G401.6 (cell line): ENCODE measurements at regions not wholly inside any gene's neighbourhood (a gene's known extent, or its start where the extent isn't known, plus 50 kb on each side); places are given as distances from the start of the nearest gene placed in this dataset.

Experiments used
- FAIRE-seq: peaks from 2 replicates; lab custom pipeline; 2012; peaks lifted over from hg19 to GRCh38; lab: Jason Lieb, UNC

- no peak for FAIRE-seq
Measured at GRCh38 chr4:125440814-125441213, 126.1 kb downstream of the FAT4 start.

GRCh38 chr4:125444166-125444565, 129.4 kb downstream of the FAT4 start:
- no peak for FAIRE-seq

GRCh38 chr4:125445525-125445924, 130.8 kb downstream of the FAT4 start:
- no peak for FAIRE-seq

GRCh38 chr4:125447551-125448290, 133.0 kb downstream of the FAT4 start:
- FAIRE-seq: no peak

GRCh38 chr4:125456075-125456474, 141.3 kb downstream of the FAT4 start:
- FAIRE-seq: no peak

- no peak for FAIRE-seq
Measured at GRCh38 chr4:125459531-125459930, 144.8 kb downstream of the FAT4 start.

- FAIRE-seq: no peak
Measured at GRCh38 chr4:125461676-125462363, 147.1 kb downstream of the FAT4 start.

GRCh38 chr4:125464146-125464545, 149.4 kb downstream of the FAT4 start:
- FAIRE-seq: no peak

- no peak for FAIRE-seq
Measured at GRCh38 chr4:125481334-125482045, 166.7 kb downstream of the FAT4 start.

- FAIRE-seq: no peak
Measured at GRCh38 chr4:125482822-125483221, 168.1 kb downstream of the FAT4 start.

- no peak for FAIRE-seq
Measured at GRCh38 chr4:125483278-125483677, 168.5 kb downstream of the FAT4 start.

GRCh38 chr4:125484912-125485311, 170.2 kb downstream of the FAT4 start:
- FAIRE-seq: peak; percentile 87

GRCh38 chr4:125486351-125486750, 171.6 kb downstream of the FAT4 start:
- FAIRE-seq: no peak

- FAIRE-seq: no peak
Measured at GRCh38 chr4:125489952-125490690, 175.4 kb downstream of the FAT4 start.

- no peak for FAIRE-seq
Measured at GRCh38 chr4:125492957-125493356, 178.2 kb downstream of the FAT4 start.

- FAIRE-seq: no peak
Measured at GRCh38 chr4:125497861-125498260, 183.1 kb downstream of the FAT4 start.

- no peak for FAIRE-seq
Measured at GRCh38 chr4:125498981-125499380, 184.2 kb downstream of the FAT4 start.

GRCh38 chr4:125501090-125501489, 186.3 kb downstream of the FAT4 start:
- FAIRE-seq: no peak

- no peak for FAIRE-seq
Measured at GRCh38 chr4:125501568-125501967, 186.8 kb downstream of the FAT4 start.

GRCh38 chr4:125505621-125506020, 190.9 kb downstream of the FAT4 start:
- no peak for FAIRE-seq

- FAIRE-seq: no peak
Measured at GRCh38 chr4:125507141-125507540, 192.4 kb downstream of the FAT4 start.

- no peak for FAIRE-seq
Measured at GRCh38 chr4:125511715-125512114, 197.0 kb downstream of the FAT4 start.

GRCh38 chr4:125515016-125515415, 200.3 kb downstream of the FAT4 start:
- no peak for FAIRE-seq
